Loucy (cell line): ENCODE measurements at regions not wholly inside any gene's neighbourhood (a gene's known extent, or its start where the extent isn't known, plus 50 kb on each side); places are given as distances from the start of the nearest gene placed in this dataset.

Experiments
- EZH2phosphoT487 ChIP-seq: fragments of 200-600 bp; IDR thresholded peaks from 2 replicates; pipeline ENCODE4 v1.6.1; 2018; ENCODE audit warnings: antibody characterized with exemption, mild to moderate bottlenecking, moderate library complexity, borderline replicate concordance
- TF ChIP-seq, protein P1 (sequence below): fragments of 200-600 bp; sonication (generic); conservative IDR thresholded peaks from 2 replicates; pipeline ENCODE4 v1.5.1; 2014; ENCODE audit warnings: mild to moderate bottlenecking, antibody characterized with exemption, low read length

DNA sequence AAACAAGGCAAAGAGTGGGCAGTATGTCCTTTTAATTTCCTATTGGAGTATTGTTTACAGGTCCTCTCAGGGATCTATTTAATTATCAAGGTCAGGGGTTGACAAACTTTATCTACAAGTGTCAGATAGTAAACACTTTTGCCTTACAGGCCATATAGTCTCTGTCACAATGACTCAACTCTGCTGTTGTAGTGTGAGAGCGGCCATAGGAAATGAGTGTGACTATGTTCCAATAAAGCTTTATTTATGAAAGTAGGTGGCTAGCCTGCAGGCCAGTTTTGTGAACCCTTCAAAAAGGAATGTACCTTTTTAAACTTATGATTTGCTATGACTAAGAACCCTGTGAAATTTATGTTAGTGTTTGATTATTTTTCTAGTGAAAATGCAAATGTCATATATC lies 156.1 kb downstream of the GPAT3 start:
- TF ChIP-seq, protein P1, sequence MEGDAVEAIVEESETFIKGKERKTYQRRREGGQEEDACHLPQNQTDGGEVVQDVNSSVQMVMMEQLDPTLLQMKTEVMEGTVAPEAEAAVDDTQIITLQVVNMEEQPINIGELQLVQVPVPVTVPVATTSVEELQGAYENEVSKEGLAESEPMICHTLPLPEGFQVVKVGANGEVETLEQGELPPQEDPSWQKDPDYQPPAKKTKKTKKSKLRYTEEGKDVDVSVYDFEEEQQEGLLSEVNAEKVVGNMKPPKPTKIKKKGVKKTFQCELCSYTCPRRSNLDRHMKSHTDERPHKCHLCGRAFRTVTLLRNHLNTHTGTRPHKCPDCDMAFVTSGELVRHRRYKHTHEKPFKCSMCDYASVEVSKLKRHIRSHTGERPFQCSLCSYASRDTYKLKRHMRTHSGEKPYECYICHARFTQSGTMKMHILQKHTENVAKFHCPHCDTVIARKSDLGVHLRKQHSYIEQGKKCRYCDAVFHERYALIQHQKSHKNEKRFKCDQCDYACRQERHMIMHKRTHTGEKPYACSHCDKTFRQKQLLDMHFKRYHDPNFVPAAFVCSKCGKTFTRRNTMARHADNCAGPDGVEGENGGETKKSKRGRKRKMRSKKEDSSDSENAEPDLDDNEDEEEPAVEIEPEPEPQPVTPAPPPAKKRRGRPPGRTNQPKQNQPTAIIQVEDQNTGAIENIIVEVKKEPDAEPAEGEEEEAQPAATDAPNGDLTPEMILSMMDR: no peak
- TF ChIP-seq EZH2phosphoT487: no peak
